Retina (tissue), 1 donor: ENCODE measurements at regions not wholly inside any gene's neighbourhood (a gene's known extent, or its start where the extent isn't known, plus 50 kb on each side); places are given as distances from the start of the nearest gene placed in this dataset.

Experiments used
- DNase-seq: peaks from one replicate; pipeline ENCODE4 v3.0.0-alpha.2; 2016

- peak; percentile 55 for DNase-seq
Observed at GRCh38 chr2:6071519-6071918, 379.3 kb downstream of the SOX11 start.

GRCh38 chr2:6072276-6072675 is 380.1 kb downstream of the SOX11 start:
- no peak for DNase-seq

- peak; percentile 58 for DNase-seq
Observed at GRCh38 chr2:6072768-6073167, 380.6 kb downstream of the SOX11 start.

GRCh38 chr2:6073191-6074088 is 381.3 kb downstream of the SOX11 start:
- DNase-seq, result peak; percentile 83

- DNase-seq, result peak; percentile 62
Observed at GRCh38 chr2:6074089-6074643, 382.0 kb downstream of the SOX11 start.

- no peak for DNase-seq
Observed at GRCh38 chr2:6077585-6077984, 385.4 kb downstream of the SOX11 start.

- DNase-seq, result no peak
Observed at GRCh38 chr2:6078414-6078813, 386.2 kb downstream of the SOX11 start.

- no peak for DNase-seq
Observed at GRCh38 chr2:6079405-6079804, 387.2 kb downstream of the SOX11 start.

- DNase-seq, result peak; percentile 46
Observed at GRCh38 chr2:6080932-6081753, 389.0 kb downstream of the SOX11 start.

GRCh38 chr2:6081955-6082624 is 389.9 kb downstream of the SOX11 start:
- DNase-seq, result no peak

GRCh38 chr2:6082625-6083018 is 390.4 kb downstream of the SOX11 start:
- no peak for DNase-seq

- DNase-seq, result no peak
Observed at GRCh38 chr2:6083136-6083535, 391.0 kb downstream of the SOX11 start.

GRCh38 chr2:6089474-6089873 is 397.3 kb downstream of the SOX11 start:
- DNase-seq, result no peak

- DNase-seq, result no peak
Observed at GRCh38 chr2:6103372-6103771, 411.2 kb downstream of the SOX11 start.

GRCh38 chr2:6103949-6104348 is 411.8 kb downstream of the SOX11 start:
- DNase-seq, result no peak

- no peak for DNase-seq
Observed at GRCh38 chr2:6107290-6107689, 415.1 kb downstream of the SOX11 start.

GRCh38 chr2:6109831-6110230 is 417.6 kb downstream of the SOX11 start:
- DNase-seq, result no peak

- DNase-seq, result no peak
Observed at GRCh38 chr2:6111781-6112261, 419.6 kb downstream of the SOX11 start.

GRCh38 chr2:6113786-6114185 is 421.6 kb downstream of the SOX11 start:
- DNase-seq, result no peak

GRCh38 chr2:6127718-6128117 is 435.5 kb downstream of the SOX11 start:
- no peak for DNase-seq

- DNase-seq, result no peak
Observed at GRCh38 chr2:6139142-6139541, 447.0 kb downstream of the SOX11 start.

GRCh38 chr2:6139916-6140315 is 447.7 kb downstream of the SOX11 start:
- no peak for DNase-seq

- DNase-seq, result no peak
Observed at GRCh38 chr2:6140509-6140908, 448.3 kb downstream of the SOX11 start.
